Loucy (cell line): ENCODE measurements at regions not wholly inside any gene's neighbourhood (a gene's known extent, or its start where the extent isn't known, plus 50 kb on each side); places are given as distances from the start of the nearest gene placed in this dataset.

Experiments
- H2AFZ ChIP-seq: fragments of 200-600 bp; sonication (generic); 2 replicates; pipeline ENCODE4 v1.6.0; 2016; ENCODE audit warnings: antibody characterized with exemption, mild to moderate bottlenecking, low read length, moderate library complexity
- H3F3A ChIP-seq: fragments of 200-600 bp; 2 replicates; pipeline ENCODE4 v1.6.0; 2016; ENCODE audit warnings: antibody characterized with exemption, low read depth, mild to moderate bottlenecking
- H3K27me3 ChIP-seq: fragments of 200-600 bp; sonication (generic); 2 replicates; pipeline ENCODE4 v1.6.1; 2014; ENCODE audit warnings: low read length, mild to moderate bottlenecking; ENCODE audit not compliant: insufficient read depth, poor library complexity, severe bottlenecking
- H3K36me3 ChIP-seq: fragments of 200-600 bp; sonication (generic); 2 replicates; pipeline ENCODE4 v1.6.1; 2016; ENCODE audit warnings: low read length; ENCODE audit not compliant: insufficient read depth
- H3K4me1 ChIP-seq: fragments of 200-600 bp; sonication (generic); 2 replicates; pipeline ENCODE4 v1.5.1; 2014; ENCODE audit warnings: low read length, mild to moderate bottlenecking; ENCODE audit not compliant: insufficient read depth, poor library complexity, severe bottlenecking
- H3K4me2 ChIP-seq: fragments of 200-600 bp; sonication (generic); 2 replicates; pipeline ENCODE4 v1.6.0; 2014; ENCODE audit warnings: antibody characterized with exemption, low read length, low read depth, mild to moderate bottlenecking; ENCODE audit not compliant: poor library complexity, severe bottlenecking
- H3K4me3 ChIP-seq: fragments of 200-600 bp; sonication (generic); 2 replicates; pipeline ENCODE4 v1.5.1; 2014; ENCODE audit warnings: low read length, mild to moderate bottlenecking, mixed read lengths; ENCODE audit not compliant: poor library complexity, severe bottlenecking
- H3K79me2 ChIP-seq: fragments of 200-600 bp; sonication (generic); 2 replicates; pipeline ENCODE4 v1.6.1; 2014; ENCODE audit warnings: low read length; ENCODE audit not compliant: insufficient read depth
- H3K9ac ChIP-seq: fragments of 200-600 bp; sonication (generic); 2 replicates; pipeline ENCODE4 v1.6.0; 2014; ENCODE audit warnings: mild to moderate bottlenecking, low read depth, low read length, moderate library complexity; ENCODE audit not compliant: poor library complexity, severe bottlenecking
- H3K9me2 ChIP-seq: fragments of 200-600 bp; sonication (generic); replicated peaks from 2 replicates; pipeline ENCODE4 v1.6.1; 2016; ENCODE audit warnings: low read depth, low read length, mixed read lengths
- H3K9me3 ChIP-seq: fragments of 200-600 bp; sonication (generic); 2 replicates; pipeline ENCODE4 v1.6.1; 2014; ENCODE audit warnings: mild to moderate bottlenecking, antibody characterized with exemption, low read length, low read depth; ENCODE audit not compliant: insufficient read depth
- H4K20me1 ChIP-seq: fragments of 200-600 bp; sonication (generic); 2 replicates; pipeline ENCODE4 v1.6.0; 2014; ENCODE audit warnings: antibody characterized with exemption, low read length, mild to moderate bottlenecking; ENCODE audit not compliant: insufficient read depth, poor library complexity, severe bottlenecking
- CTCF ChIP-seq: fragments of 200-600 bp; sonication (generic); conservative IDR thresholded peaks from 2 replicates; pipeline ENCODE4 v1.5.1; 2014; ENCODE audit warnings: mild to moderate bottlenecking, antibody characterized with exemption, low read length
- EZH2phosphoT487 ChIP-seq: fragments of 200-600 bp; IDR thresholded peaks from 2 replicates; pipeline ENCODE4 v1.6.1; 2018; ENCODE audit warnings: antibody characterized with exemption, mild to moderate bottlenecking, moderate library complexity, borderline replicate concordance

GRCh38 chr3:117118604-117119003 lies 409.0 kb downstream of the TUSC7 start:
- Histone ChIP-seq H3K9ac (no peak overlapping the region), H3K36me3 (no peaks in the 10 kb centered on the region), H4K20me1 (no peaks in the 10 kb centered on the region), H3K4me3 (no peak overlapping the region), H3K79me2 (no peaks in the 10 kb centered on the region), H3K9me3 (no peaks in the 10 kb centered on the region), H2AFZ (no peak overlapping the region), H3F3A (no peaks in the 10 kb centered on the region), H3K27me3 (no peaks in the 10 kb centered on the region), H3K4me2 (no peak overlapping the region), H3K9me2 (no peaks in the 10 kb centered on the region), H3K4me1 (no peaks in the 10 kb centered on the region)
- TF ChIP-seq CTCF: no peak
- TF ChIP-seq EZH2phosphoT487: no peak

GRCh38 chr3:117120014-117120413 lies 410.4 kb downstream of the TUSC7 start:
- Histone ChIP-seq H2AFZ (no peak overlapping the region), H3K9me2 (no peaks in the 10 kb centered on the region), H3K4me1 (no peaks in the 10 kb centered on the region), H4K20me1 (no peaks in the 10 kb centered on the region), H3K27me3 (no peaks in the 10 kb centered on the region), H3K4me3 (no peak overlapping the region), H3K36me3 (no peaks in the 10 kb centered on the region), H3K9ac (no peak overlapping the region), H3K4me2 (no peak overlapping the region), H3K9me3 (no peaks in the 10 kb centered on the region), H3F3A (no peaks in the 10 kb centered on the region), H3K79me2 (no peaks in the 10 kb centered on the region)
- TF ChIP-seq CTCF (no peak), EZH2phosphoT487 (no peak)

GRCh38 chr3:117122609-117123008 lies 413.0 kb downstream of the TUSC7 start:
- no peak overlapping the region for H3K4me3 ChIP-seq
- H3K9me3 ChIP-seq: no peaks in the 10 kb centered on the region
- H3K9ac ChIP-seq: no peak overlapping the region
- H3K9me2 ChIP-seq: no peaks in the 10 kb centered on the region
- no peak overlapping the region for H2AFZ ChIP-seq
- no peaks in the 10 kb centered on the region for H3K79me2 ChIP-seq
- H3K36me3 ChIP-seq: no peaks in the 10 kb centered on the region
- H3K4me2 ChIP-seq: no peak overlapping the region
- no peaks in the 10 kb centered on the region for H4K20me1 ChIP-seq
- H3K4me1 ChIP-seq: no peaks in the 10 kb centered on the region
- no peaks in the 10 kb centered on the region for H3F3A ChIP-seq
- TF ChIP-seq CTCF (no peak), EZH2phosphoT487 (no peak)
- no peaks in the 10 kb centered on the region for H3K27me3 ChIP-seq
